CD4-positive, CD25-positive, alpha-beta regulatory T cell (primary cell): ENCODE measurements at regions not wholly inside any gene's neighbourhood (a gene's known extent, or its start where the extent isn't known, plus 50 kb on each side); places are given as distances from the start of the nearest gene placed in this dataset.

Experiments used
- ATAC-seq, 2 donors: fragments of 150-1000 bp; cut with Tn5 transposase; one replicate each; pipeline ENCODE4 v1.10.0; 2021; ENCODE audit warnings: low read depth in 2 of 2, moderate number of reproducible peaks in 2 of 2, moderate library complexity in 1 of 2
- DNase-seq, 3 donors: peaks; one replicate each; pipeline versions ENCODE4 v3.0.0 to v3.0.0-alpha.2; 2012 to 2022; ENCODE audit warnings: mixed read lengths in 1 of 3
- H3K27ac ChIP-seq: one replicate; pipeline ENCODE4 v1.7.0; 2013; ENCODE audit warnings: mild to moderate bottlenecking, low read length; ENCODE audit not compliant: insufficient read depth, poor library complexity, severe bottlenecking
- H3K27me3 ChIP-seq: one replicate; pipeline ENCODE4 v1.7.0; 2013; ENCODE audit warnings: low read length; ENCODE audit not compliant: control insufficient read depth, insufficient read depth
- H3K36me3 ChIP-seq: one replicate; pipeline ENCODE4 v1.7.0; 2013; ENCODE audit warnings: mild to moderate bottlenecking, low read length, moderate library complexity; ENCODE audit not compliant: control insufficient read depth, insufficient read depth
- H3K4me1 ChIP-seq: 2 replicates; pipeline ENCODE4 v1.7.0; 2013; ENCODE audit warnings: mild to moderate bottlenecking, low read length; ENCODE audit not compliant: insufficient read depth, control insufficient read depth, poor library complexity, severe bottlenecking
- H3K4me3 ChIP-seq: one replicate; pipeline ENCODE4 v1.7.0; 2013; ENCODE audit warnings: low read depth, mild to moderate bottlenecking, low read length, moderate library complexity
- H3K9me3 ChIP-seq, 2 experiments: 1 replicate in 1 of 2; 2 replicates in 1 of 2; pipeline ENCODE4 v1.7.0; 2013; ENCODE audit warnings: low read length in 2 of 2, mild to moderate bottlenecking in 1 of 2, moderate library complexity in 1 of 2; ENCODE audit not compliant: control insufficient read depth in 2 of 2
- H3K27ac Mint-ChIP-seq, 3 donors: one replicate each; pipeline ENCODE4 v1.8.0; 2020 to 2022; ENCODE audit warnings: mild to moderate bottlenecking in 3 of 3, mixed read lengths in 3 of 3, moderate library complexity in 2 of 3
- H3K27me3 Mint-ChIP-seq: one replicate; pipeline ENCODE4 v1.8.0; 2022; ENCODE audit warnings: mild to moderate bottlenecking, mixed read lengths
- H3K36me3 Mint-ChIP-seq: one replicate; pipeline ENCODE4 v1.8.0; 2020; ENCODE audit warnings: mixed read lengths
- H3K4me1 Mint-ChIP-seq, 4 donors: one replicate each; pipeline ENCODE4 v1.8.0; 2020 to 2022; ENCODE audit warnings: mixed read lengths in 4 of 4, mild to moderate bottlenecking in 1 of 4
- H3K4me3 Mint-ChIP-seq, 4 donors: one replicate each; pipeline ENCODE4 v1.8.0; 2020 to 2022; ENCODE audit warnings: mild to moderate bottlenecking in 4 of 4, mixed read lengths in 4 of 4, moderate library complexity in 3 of 4
- H3K9me3 Mint-ChIP-seq, 7 donors: one replicate each; pipeline ENCODE4 v1.8.0; 2020 to 2022; ENCODE audit warnings: mixed read lengths in 7 of 7, mild to moderate bottlenecking in 3 of 7, moderate library complexity in 2 of 7

DNA sequence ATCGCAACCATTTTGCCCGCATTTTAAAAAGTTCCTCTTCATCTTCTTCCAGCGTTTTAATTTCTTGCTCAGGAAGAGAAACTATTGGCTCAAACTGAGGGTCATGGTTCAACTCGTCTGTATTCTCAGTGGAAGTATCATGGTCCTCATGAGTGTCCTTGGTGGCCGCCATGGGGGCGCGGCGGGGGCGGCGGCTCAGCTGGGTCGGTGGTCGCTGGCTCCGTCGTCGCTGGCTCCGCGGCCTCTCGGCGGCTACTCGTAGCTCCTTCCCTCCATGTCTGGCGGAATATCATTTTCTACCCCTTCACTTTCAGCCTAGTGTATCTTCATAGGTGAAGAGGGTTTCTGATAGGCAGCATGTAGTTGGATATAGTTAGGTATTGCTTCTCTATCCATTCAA lies 492.0 kb upstream of the MAGEB18 start:
- H3K9me3 Mint-ChIP-seq: peaks cover 0 to 9% (median 0%) of the 10 kb centered on the region in 7 donors
- no peaks in the 10 kb centered on the region for H3K36me3 ChIP-seq
- no peaks in the 10 kb centered on the region for H3K27me3 ChIP-seq
- no peak overlapping the region for H3K4me3 ChIP-seq
- no peaks in the 10 kb centered on the region for H3K4me1 Mint-ChIP-seq
- H3K36me3 Mint-ChIP-seq: no peaks in the 10 kb centered on the region
- no peaks in the 10 kb centered on the region for H3K27me3 Mint-ChIP-seq
- no peak overlapping the region for H3K27ac Mint-ChIP-seq
- ATAC-seq (no peak), DNase-seq (no peak)
- H3K4me3 Mint-ChIP-seq: no peak overlapping the region
- no peak overlapping the region for H3K27ac ChIP-seq
- peaks cover 0 to 2% of the 10 kb centered on the region in 2 experiments for H3K9me3 ChIP-seq
- H3K4me1 ChIP-seq: no peaks in the 10 kb centered on the region

DNA sequence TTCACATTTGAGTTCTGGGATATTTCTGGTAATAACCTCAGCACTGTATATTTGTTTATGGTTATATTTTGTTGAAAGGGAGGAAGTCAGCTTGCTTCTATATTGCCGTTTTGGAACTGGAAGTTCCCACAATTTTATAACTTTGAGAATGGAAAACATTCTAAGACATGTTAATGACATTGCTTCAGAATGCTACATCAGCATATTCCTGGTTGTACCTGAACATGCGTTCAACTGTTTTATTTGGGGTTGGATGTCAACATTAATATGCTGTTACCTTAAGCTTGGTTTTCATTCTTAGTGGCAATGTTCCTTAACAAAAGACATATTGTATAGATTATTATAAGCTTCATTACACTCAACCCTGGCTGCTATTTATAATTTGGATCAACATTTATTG lies 489.4 kb upstream of the MAGEB18 start:
- peaks cover 0 to 2% of the 10 kb centered on the region in 2 experiments for H3K9me3 ChIP-seq
- H3K4me3 ChIP-seq: no peak overlapping the region
- Mint-ChIP-seq H3K27ac (no peak overlapping the region), H3K4me3 (no peak overlapping the region), H3K9me3 (peaks cover 0 to 11% (median 0%) of the 10 kb centered on the region in 7 donors), H3K36me3 (no peaks in the 10 kb centered on the region), H3K27me3 (no peaks in the 10 kb centered on the region), H3K4me1 (no peaks in the 10 kb centered on the region)
- no peaks in the 10 kb centered on the region for H3K36me3 ChIP-seq
- no peaks in the 10 kb centered on the region for H3K4me1 ChIP-seq
- H3K27me3 ChIP-seq: no peaks in the 10 kb centered on the region
- ATAC-seq (no peak), DNase-seq (no peak)
- no peak overlapping the region for H3K27ac ChIP-seq

DNA sequence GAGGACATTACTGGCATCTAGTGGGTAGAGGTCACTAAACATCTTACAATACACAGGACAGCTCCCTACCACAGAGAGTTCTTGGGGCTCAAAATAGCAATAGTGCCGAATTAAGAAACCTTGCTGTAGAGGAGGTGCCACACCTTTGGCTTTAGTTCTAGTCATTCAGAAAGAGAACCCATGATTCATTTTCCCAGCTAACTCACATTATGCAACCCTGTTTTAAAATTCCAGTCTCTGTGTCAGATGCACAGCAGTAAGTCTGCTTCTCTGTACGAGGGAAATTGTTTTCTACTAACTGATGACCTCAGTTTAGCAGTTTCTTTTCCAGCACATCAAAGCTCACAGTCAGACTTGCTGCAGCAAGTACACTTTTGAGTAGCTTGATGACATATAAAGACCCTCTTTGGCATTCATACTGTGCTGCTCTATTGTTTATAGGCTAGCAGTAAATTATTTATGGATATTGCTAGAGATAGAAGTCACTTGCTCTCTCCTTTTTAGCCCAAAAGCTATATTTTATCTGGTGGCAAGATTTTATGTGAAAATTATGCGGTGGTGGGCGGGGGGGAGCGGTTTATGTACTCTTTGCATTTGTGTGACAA lies 487.8 kb upstream of the MAGEB18 start:
- Mint-ChIP-seq H3K27ac (no peak overlapping the region), H3K9me3 (peaks cover 0 to 11% (median 1%) of the 10 kb centered on the region in 7 donors), H3K4me3 (no peak overlapping the region), H3K4me1 (no peaks in the 10 kb centered on the region), H3K27me3 (no peaks in the 10 kb centered on the region), H3K36me3 (no peaks in the 10 kb centered on the region)
- Histone ChIP-seq H3K36me3 (no peaks in the 10 kb centered on the region), H3K4me3 (no peak overlapping the region), H3K27ac (no peak overlapping the region), H3K9me3 (peaks cover 0 to 2% of the 10 kb centered on the region in 2 experiments), H3K27me3 (no peaks in the 10 kb centered on the region), H3K4me1 (no peaks in the 10 kb centered on the region)
- no peak for DNase-seq
- ATAC-seq: no peak

DNA sequence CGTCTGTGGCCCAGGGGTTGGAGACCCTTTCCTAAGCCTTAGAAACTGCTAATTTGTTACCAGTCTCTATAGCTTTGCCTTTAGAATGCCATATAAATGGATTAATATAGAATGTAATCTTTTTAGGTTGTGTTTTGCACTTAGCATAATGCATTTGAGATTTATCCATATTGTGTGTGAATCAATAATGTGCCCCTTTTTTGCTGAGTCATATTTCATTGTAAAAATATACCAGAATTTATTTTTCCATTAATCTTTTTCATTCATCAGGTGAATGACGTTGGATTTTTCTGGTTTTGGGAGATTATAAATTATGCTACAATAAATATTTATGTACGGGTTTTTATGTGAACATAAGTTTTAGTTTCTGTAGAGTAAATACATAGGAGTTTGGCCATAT lies 478.8 kb upstream of the MAGEB18 start:
- no peaks in the 10 kb centered on the region for H3K4me1 Mint-ChIP-seq
- no peaks in the 10 kb centered on the region for H3K4me1 ChIP-seq
- H3K4me3 ChIP-seq: no peak overlapping the region
- no peak overlapping the region for H3K27ac ChIP-seq
- no peaks in the 10 kb centered on the region for H3K27me3 Mint-ChIP-seq
- no peak overlapping the region for H3K27ac Mint-ChIP-seq
- H3K4me3 Mint-ChIP-seq: no peak overlapping the region
- no peaks in the 10 kb centered on the region for H3K36me3 Mint-ChIP-seq
- peaks cover 0 to 6% (median 1%) of the 10 kb centered on the region in 7 donors for H3K9me3 Mint-ChIP-seq
- no peaks in the 10 kb centered on the region for H3K9me3 ChIP-seq
- no peaks in the 10 kb centered on the region for H3K36me3 ChIP-seq
- ATAC-seq (no peak), DNase-seq (no peak)
- no peaks in the 10 kb centered on the region for H3K27me3 ChIP-seq

DNA sequence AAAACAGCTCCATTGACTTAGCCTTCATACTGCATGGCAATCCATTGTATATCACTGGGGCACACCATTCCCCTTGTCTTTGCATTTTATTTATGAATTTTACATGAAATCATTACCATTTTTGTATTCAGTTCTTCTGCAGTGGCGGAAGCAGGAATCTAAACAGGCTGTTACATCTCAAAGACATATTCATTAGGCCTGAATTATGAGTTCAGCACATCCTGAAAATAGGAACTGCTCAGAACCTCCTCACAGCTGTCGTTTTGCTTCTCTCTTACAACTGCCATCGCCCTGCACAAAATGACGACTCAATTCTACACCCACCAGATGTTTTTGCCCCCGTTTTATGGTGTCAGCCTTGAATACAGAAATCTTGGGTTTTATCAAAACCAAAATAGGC lies 474.4 kb upstream of the MAGEB18 start:
- no peaks in the 10 kb centered on the region for H3K36me3 ChIP-seq
- no peaks in the 10 kb centered on the region for H3K36me3 Mint-ChIP-seq
- no peak for ATAC-seq

DNA sequence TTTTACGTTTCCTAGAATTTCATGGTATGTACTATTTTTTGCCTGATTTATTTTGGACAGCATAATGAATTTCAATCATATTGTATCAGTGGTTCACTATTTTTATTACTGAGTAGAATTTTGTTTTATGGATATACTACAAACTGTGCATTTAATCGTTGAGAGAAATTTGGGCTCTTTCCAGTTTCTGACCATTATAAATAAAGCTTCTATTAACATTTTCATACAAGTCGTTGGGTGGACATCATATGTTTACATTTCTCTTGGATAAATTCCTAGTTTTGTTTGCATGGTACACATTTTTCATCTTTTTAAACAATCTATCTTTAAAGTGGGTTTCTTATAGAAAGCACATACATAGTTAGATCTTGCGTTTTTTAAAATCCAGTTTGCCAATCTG lies 472.7 kb upstream of the MAGEB18 start:
- Mint-ChIP-seq H3K27me3 (no peaks in the 10 kb centered on the region), H3K9me3 (peaks cover 0 to 5% (median 0%) of the 10 kb centered on the region in 7 donors), H3K4me3 (no peak overlapping the region), H3K27ac (no peak overlapping the region), H3K4me1 (no peaks in the 10 kb centered on the region), H3K36me3 (no peaks in the 10 kb centered on the region)
- Histone ChIP-seq H3K27ac (no peak overlapping the region), H3K4me1 (no peaks in the 10 kb centered on the region), H3K9me3 (no peaks in the 10 kb centered on the region), H3K4me3 (no peak overlapping the region), H3K27me3 (no peaks in the 10 kb centered on the region), H3K36me3 (no peaks in the 10 kb centered on the region)
- DNase-seq (no peak), ATAC-seq (no peak)

More for the DNA sequence above, 474.4 kb upstream of the MAGEB18 start:
- H3K4me1 Mint-ChIP-seq: no peaks in the 10 kb centered on the region
- Histone ChIP-seq H3K27me3 (no peaks in the 10 kb centered on the region), H3K4me3 (no peak overlapping the region), H3K9me3 (no peaks in the 10 kb centered on the region), H3K4me1 (no peaks in the 10 kb centered on the region), H3K27ac (no peak overlapping the region)
- peaks cover 0 to 5% (median 0%) of the 10 kb centered on the region in 7 donors for H3K9me3 Mint-ChIP-seq
- no peak for DNase-seq
- H3K27me3 Mint-ChIP-seq: no peaks in the 10 kb centered on the region
- H3K4me3 Mint-ChIP-seq: no peak overlapping the region
- H3K27ac Mint-ChIP-seq: no peak overlapping the region

DNA sequence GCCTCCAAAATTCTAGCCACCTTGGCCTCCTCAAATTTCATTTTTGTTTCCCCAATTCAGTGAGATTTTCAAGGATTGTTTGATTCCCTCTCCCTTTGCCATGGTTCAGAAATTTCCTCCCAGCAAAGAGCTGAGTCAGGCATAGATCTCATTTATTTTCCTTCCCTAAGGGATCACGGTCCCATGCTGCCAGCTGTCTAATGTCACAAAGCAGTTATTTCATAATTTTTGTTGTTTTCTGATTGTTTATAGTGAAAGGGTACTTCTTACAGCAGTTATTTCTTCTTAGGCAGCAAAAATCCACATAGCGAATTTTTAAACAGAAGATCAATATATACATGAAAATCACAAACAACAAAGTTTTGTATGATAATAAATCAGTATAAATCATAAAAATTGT lies 470.5 kb upstream of the MAGEB18 start:
- H3K4me3 ChIP-seq: no peak overlapping the region
- no peaks in the 10 kb centered on the region for H3K9me3 ChIP-seq
- no peak overlapping the region for H3K27ac ChIP-seq
- no peaks in the 10 kb centered on the region for H3K4me1 ChIP-seq
- Mint-ChIP-seq H3K27ac (no peak overlapping the region), H3K4me1 (no peaks in the 10 kb centered on the region), H3K4me3 (no peak overlapping the region), H3K27me3 (no peaks in the 10 kb centered on the region), H3K36me3 (no peaks in the 10 kb centered on the region), H3K9me3 (peaks cover 0 to 2% (median 0%) of the 10 kb centered on the region in 7 donors)
- ATAC-seq: no peak
- H3K36me3 ChIP-seq: no peaks in the 10 kb centered on the region
- H3K27me3 ChIP-seq: no peaks in the 10 kb centered on the region
- no peak for DNase-seq

DNA sequence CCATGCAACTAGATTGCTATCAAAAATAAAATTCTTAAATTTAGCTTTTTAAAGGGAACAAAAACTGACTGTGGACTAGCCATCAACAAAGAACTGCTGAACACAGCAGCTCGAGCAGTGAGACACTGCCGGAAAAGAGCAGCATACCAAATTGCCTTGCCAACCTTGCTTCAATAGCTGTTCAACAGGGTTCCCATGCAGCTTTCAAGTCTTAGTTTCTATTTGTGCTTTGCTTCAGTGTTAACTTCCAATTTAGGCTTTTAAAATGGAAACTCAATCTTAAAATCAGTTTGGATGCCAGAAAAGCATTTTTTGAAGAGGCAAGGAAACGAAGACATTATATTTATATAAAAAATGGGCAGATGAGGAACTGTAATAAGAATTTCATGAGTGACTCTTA lies 463.4 kb upstream of the MAGEB18 start:
- no peak overlapping the region for H3K27ac Mint-ChIP-seq
- peaks cover 0 to 3% (median 0%) of the 10 kb centered on the region in 7 donors for H3K9me3 Mint-ChIP-seq
- peaks cover 2 to 9% of the 10 kb centered on the region in 2 experiments for H3K9me3 ChIP-seq
- H3K4me1 Mint-ChIP-seq: no peaks in the 10 kb centered on the region
- no peaks in the 10 kb centered on the region for H3K27me3 Mint-ChIP-seq
- H3K27me3 ChIP-seq: no peaks in the 10 kb centered on the region
- no peaks in the 10 kb centered on the region for H3K36me3 Mint-ChIP-seq
- no peak overlapping the region for H3K4me3 Mint-ChIP-seq
- DNase-seq: no peak
- ATAC-seq: no peak
- H3K36me3 ChIP-seq: no peaks in the 10 kb centered on the region
- no peak overlapping the region for H3K27ac ChIP-seq
- H3K4me3 ChIP-seq: no peak overlapping the region
- no peaks in the 10 kb centered on the region for H3K4me1 ChIP-seq
